ENCODE measurements at regions not wholly inside any gene's neighbourhood (a gene's known extent, or its start where the extent isn't known, plus 50 kb on each side); places are given as distances from the start of the nearest gene placed in this dataset.
"Not testable (repeated sequence)": the region's sequence is repeated elsewhere in the genome, so short reads cannot be mapped to it uniquely, and the experiment has no call there.

DNA sequence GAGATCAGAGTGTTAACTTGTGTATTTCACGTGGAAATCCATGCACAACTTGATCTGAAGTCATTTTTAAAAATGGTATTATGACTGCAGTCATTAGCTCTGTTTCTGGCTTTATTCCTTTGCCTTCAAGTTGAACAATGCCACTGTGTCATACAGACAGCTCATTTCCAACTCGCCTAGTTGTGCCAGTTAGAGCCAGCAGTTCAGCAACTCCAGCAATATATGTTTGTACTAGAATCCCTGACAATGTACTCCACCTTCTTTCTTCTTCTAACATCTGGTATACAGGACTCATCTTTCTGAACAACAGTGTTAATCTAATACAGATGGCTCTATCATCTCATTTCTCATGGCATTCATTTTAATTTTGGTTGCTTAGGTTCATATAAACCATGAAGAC is 418.3 kb upstream of the POU3F2 start:
- no peak overlapping the region for H3K4me3 Mint-ChIP-seq
- H3K36me3 Mint-ChIP-seq (ENCODE audit: low read depth), result no peaks in the 10 kb centered on the region
- no peaks in the 10 kb centered on the region for H3K27me3 Mint-ChIP-seq (ENCODE audit: low read depth)
- H3K4me1 Mint-ChIP-seq (ENCODE audit: low read depth), result no peaks in the 10 kb centered on the region
- no peak overlapping the region for H3K27ac Mint-ChIP-seq
- H3K9me3 Mint-ChIP-seq, result no peaks in the 10 kb centered on the region

DNA sequence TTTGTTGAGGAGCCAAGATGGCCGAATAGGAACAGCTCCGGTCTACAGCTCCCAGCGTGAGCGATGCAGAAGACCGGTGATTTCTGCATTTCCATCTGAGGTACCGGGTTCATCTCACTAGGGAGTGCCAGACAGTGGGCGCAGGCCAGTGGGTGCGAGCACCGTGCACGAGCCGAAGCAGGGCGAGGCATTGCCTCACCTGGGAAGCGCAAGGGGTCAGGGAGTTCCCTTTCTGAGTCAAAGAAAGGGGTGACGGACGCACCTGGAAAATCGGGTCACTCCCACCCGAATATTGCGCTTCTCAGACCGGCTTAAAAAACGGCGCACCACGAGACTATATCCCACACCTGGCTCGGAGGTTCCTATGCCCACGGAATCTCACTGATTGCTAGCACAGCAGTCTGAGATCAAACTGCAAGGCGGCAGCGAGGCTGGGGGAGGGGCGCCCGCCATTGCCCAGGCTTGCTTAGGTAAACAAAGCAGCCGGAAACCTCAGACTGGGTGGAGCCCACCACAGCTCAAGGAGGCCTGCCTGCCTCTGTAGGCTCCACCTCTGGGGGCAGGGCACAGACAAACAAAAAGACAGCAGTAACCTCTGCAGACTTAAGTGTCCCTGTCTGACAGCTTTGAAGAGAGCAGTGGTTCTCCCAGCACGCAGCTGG is 417.7 kb upstream of the POU3F2 start:
- not testable (repeated sequence) for H3K36me3 Mint-ChIP-seq (ENCODE audit: low read depth); H3K27me3 Mint-ChIP-seq (ENCODE audit: low read depth)

DNA sequence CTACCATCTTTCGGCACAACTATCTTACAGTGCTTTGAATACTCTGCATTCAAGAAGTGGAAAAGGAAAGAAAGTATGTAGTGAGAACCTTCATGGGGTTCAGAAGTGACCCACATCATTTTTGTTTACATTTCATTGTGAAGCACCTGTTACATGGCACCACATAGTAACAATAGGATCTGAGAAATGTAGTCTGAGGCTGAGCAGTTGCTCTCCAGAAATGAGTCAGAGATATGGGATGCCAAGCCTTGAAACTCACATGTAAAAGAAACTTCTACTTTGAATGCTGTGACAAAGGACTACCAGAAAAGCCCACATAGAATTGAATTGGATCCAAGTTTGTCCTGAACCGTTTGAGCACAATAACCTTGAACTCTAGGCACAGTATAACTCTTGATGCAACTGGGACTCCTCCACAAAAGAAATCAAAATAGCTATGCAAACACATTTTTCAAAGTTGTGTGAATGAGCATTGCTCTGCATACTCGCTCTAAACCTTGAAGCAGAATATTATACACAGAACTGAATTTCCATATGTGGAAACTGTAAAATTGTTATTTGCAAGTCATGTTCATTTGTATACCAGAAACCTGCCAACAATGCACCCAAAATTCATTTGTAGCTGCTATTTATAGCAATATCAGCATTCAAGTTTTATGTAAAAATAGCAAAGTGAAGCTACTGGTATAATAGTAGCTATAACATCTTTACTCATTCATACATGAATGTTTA is 400.9 kb upstream of the POU3F2 start:
- no peaks in the 10 kb centered on the region for H3K9me3 Mint-ChIP-seq
- H3K36me3 Mint-ChIP-seq (ENCODE audit: low read depth), result no peaks in the 10 kb centered on the region
- no peaks in the 10 kb centered on the region for H3K27me3 Mint-ChIP-seq (ENCODE audit: low read depth)
- H3K4me1 Mint-ChIP-seq (ENCODE audit: low read depth), result no peaks in the 10 kb centered on the region
- H3K4me3 Mint-ChIP-seq, result no peak overlapping the region
- H3K27ac Mint-ChIP-seq, result no peak overlapping the region

More for the DNA sequence above, 417.7 kb upstream of the POU3F2 start:
- H3K27ac Mint-ChIP-seq; H3K9me3 Mint-ChIP-seq; H3K4me1 Mint-ChIP-seq (ENCODE audit: low read depth); H3K4me3 Mint-ChIP-seq: not testable (repeated sequence)

DNA sequence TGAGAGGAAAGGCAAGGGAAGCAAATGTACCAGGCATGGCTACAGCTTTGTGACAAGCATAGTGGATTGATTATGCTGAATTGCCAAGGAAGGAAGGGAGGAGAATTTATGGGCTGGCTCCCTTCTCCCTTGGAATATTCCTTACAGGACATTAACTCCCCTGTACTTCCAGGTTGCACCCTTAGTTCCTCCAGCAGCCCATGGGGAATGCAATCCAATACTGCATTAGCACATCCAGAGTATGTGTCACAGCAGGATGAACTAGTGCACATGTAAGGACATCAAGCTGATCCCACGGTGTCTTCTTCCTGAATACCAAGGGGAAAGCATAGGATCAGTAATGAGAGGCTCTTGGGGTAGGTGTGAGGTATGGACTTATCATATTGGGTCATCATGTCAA is 390.7 kb upstream of the POU3F2 start:
- Mint-ChIP-seq H3K4me3 (no peak overlapping the region), H3K9me3 (peaks cover 3% of the 10 kb centered on the region), H3K27ac (no peak overlapping the region), H3K27me3 (ENCODE audit: low read depth) (no peaks in the 10 kb centered on the region), H3K36me3 (ENCODE audit: low read depth) (no peaks in the 10 kb centered on the region), H3K4me1 (ENCODE audit: low read depth) (no peaks in the 10 kb centered on the region)

DNA sequence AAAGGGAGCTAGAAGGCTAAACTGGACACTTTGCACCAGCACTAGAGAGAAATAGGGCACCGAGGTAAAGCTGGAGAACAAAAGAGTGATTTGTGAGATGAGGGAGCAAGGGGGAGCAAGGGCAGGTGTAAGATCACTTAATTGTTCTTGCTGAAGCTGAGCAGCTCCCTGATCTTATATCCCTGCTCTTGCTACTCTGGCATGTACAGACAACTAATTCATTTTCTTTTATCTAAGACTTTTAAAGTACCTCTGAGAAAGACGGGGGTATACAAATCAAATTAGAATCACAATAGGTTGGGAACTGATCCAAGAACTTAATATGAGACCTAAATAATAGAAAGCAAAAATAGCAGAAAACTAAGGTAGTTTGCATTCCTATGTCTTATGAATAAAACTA is 381.7 kb upstream of the POU3F2 start:
- Mint-ChIP-seq H3K9me3 (no peaks in the 10 kb centered on the region), H3K27ac (no peak overlapping the region), H3K4me1 (ENCODE audit: low read depth) (no peaks in the 10 kb centered on the region), H3K36me3 (ENCODE audit: low read depth) (no peaks in the 10 kb centered on the region), H3K4me3 (no peak overlapping the region), H3K27me3 (ENCODE audit: low read depth) (no peaks in the 10 kb centered on the region)

DNA sequence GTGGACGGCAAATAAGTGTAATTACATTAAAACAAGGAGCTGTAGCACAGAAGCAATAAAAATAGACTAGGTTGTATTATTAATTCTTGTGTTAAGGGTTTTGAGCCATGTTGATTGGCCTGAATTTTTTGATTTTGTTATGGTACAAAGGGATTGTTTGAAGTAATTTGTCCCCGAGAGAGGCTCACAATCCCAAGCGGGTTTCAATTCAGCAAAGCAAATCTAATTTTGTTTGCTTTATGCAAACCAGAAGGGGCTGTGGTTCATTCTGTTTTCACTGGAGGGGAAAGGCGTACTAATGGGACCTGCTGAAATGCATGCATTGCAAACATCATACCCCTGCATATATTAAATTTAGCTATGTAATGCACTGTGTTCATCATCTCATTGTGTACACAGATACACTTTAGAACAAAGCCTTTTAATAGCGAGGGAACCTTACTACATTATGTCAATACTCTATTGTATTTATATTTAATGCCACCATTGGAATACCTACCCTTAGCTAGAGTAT is 379.5 kb upstream of the POU3F2 start:
- no peak overlapping the region for H3K4me3 Mint-ChIP-seq
- no peaks in the 10 kb centered on the region for H3K4me1 Mint-ChIP-seq (ENCODE audit: low read depth)
- H3K36me3 Mint-ChIP-seq (ENCODE audit: low read depth), result no peaks in the 10 kb centered on the region
- no peak overlapping the region for H3K27ac Mint-ChIP-seq
- no peaks in the 10 kb centered on the region for H3K9me3 Mint-ChIP-seq
- H3K27me3 Mint-ChIP-seq (ENCODE audit: low read depth), result no peaks in the 10 kb centered on the region

DNA sequence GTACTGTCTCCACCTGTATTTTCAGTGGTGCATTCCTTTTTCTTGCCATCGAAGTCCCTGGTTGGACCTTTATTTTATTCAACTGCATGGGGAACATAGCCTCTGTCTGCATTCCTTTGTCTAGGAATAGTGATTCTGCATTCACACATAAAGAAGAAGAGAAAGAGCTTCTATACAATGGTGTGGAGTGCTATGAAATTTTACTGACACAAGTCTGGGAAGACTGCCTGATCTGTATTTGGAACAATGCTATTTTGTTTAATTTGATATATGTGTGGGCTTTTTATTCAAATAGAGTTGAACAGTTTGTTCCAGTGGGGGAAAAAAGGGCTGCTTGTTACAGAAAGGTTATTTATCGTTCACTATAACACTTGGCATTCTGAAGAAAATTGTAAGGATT is 375.7 kb upstream of the POU3F2 start:
- H3K27me3 Mint-ChIP-seq (ENCODE audit: low read depth), result no peaks in the 10 kb centered on the region
- no peaks in the 10 kb centered on the region for H3K36me3 Mint-ChIP-seq (ENCODE audit: low read depth)
- H3K27ac Mint-ChIP-seq, result no peak overlapping the region
- no peaks in the 10 kb centered on the region for H3K4me1 Mint-ChIP-seq (ENCODE audit: low read depth)
- H3K4me3 Mint-ChIP-seq, result no peak overlapping the region
- H3K9me3 Mint-ChIP-seq, result no peaks in the 10 kb centered on the region

DNA sequence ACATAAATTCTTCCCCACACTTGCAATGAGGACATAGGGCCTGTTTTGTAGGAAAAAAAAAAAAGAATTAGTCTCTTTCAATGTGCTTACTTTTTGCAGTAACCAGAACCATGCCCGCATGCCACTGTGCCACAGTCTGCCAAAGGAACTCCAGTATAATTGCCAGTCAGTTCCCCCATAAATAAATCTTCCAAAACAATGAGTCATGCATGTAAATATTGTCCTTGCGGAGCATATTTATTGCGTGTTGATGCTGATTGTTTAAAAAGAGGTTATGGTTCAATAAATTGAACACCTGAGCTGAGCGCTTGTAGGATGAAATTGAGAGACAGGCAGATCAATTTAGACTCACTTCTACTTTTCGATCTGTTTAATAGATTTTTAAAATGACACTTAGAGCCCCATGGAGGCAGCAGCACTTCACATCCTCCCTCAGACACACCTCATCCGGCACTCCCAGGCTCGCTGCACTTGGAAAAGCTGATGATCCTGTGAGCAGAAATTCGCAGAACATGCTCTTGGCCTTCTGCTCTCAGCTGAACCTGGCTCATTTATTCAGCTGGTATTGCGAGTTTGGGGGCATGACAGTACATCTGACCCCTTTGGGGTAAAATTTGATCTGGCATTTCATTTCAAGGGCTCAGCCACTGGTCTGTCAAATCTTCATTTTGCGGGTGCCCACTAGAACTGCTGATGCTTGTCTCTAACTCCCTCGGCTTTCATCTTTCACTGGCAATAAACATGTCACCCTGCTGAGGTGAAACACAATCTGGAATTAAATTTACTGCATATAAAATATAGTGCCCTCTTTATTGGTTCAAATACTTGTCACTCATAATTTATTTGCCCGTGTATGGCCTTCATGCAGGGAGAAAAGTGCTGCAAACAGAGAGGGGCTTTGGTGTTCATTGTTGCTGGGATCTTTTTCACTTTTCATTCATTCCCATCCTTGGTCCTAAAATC is 371.1 kb upstream of the POU3F2 start:
- no peaks in the 10 kb centered on the region for H3K9me3 Mint-ChIP-seq

GRCh38 chr6:98467091-98467490 is 367.3 kb upstream of the POU3F2 start:
- Mint-ChIP-seq H3K9me3 (no peaks in the 10 kb centered on the region), H3K36me3 (ENCODE audit: low read depth) (no peaks in the 10 kb centered on the region), H3K4me1 (ENCODE audit: low read depth) (no peaks in the 10 kb centered on the region), H3K27ac (no peak overlapping the region), H3K27me3 (ENCODE audit: low read depth) (no peaks in the 10 kb centered on the region), H3K4me3 (no peak overlapping the region)

More for the DNA sequence above, 371.1 kb upstream of the POU3F2 start:
- Mint-ChIP-seq H3K36me3 (ENCODE audit: low read depth) (no peaks in the 10 kb centered on the region), H3K27ac (no peak overlapping the region), H3K4me3 (no peak overlapping the region), H3K4me1 (ENCODE audit: low read depth) (no peaks in the 10 kb centered on the region), H3K27me3 (ENCODE audit: low read depth) (no peaks in the 10 kb centered on the region)

GRCh38 chr6:98467902-98468301 is 366.5 kb upstream of the POU3F2 start:
- no peaks in the 10 kb centered on the region for H3K27me3 Mint-ChIP-seq (ENCODE audit: low read depth)
- no peaks in the 10 kb centered on the region for H3K9me3 Mint-ChIP-seq
- H3K4me1 Mint-ChIP-seq (ENCODE audit: low read depth), result no peaks in the 10 kb centered on the region
- no peak overlapping the region for H3K27ac Mint-ChIP-seq
- no peaks in the 10 kb centered on the region for H3K36me3 Mint-ChIP-seq (ENCODE audit: low read depth)
- H3K4me3 Mint-ChIP-seq, result no peak overlapping the region

- H3K27me3 Mint-ChIP-seq (ENCODE audit: low read depth), result no peaks in the 10 kb centered on the region
- no peaks in the 10 kb centered on the region for H3K9me3 Mint-ChIP-seq
- no peaks in the 10 kb centered on the region for H3K36me3 Mint-ChIP-seq (ENCODE audit: low read depth)
- no peak overlapping the region for H3K4me3 Mint-ChIP-seq
- no peaks in the 10 kb centered on the region for H3K4me1 Mint-ChIP-seq (ENCODE audit: low read depth)
- H3K27ac Mint-ChIP-seq, result no peak overlapping the region
Observed at GRCh38 chr6:98469141-98469540, 365.2 kb upstream of the POU3F2 start.

- Mint-ChIP-seq H3K36me3 (ENCODE audit: low read depth) (no peaks in the 10 kb centered on the region), H3K27ac (no peak overlapping the region), H3K27me3 (ENCODE audit: low read depth) (no peaks in the 10 kb centered on the region), H3K4me1 (ENCODE audit: low read depth) (no peaks in the 10 kb centered on the region), H3K4me3 (no peak overlapping the region), H3K9me3 (no peaks in the 10 kb centered on the region)
Observed at GRCh38 chr6:98470821-98471220, 363.6 kb upstream of the POU3F2 start.

GRCh38 chr6:98471444-98471843 is 362.9 kb upstream of the POU3F2 start:
- no peaks in the 10 kb centered on the region for H3K9me3 Mint-ChIP-seq
- H3K4me1 Mint-ChIP-seq (ENCODE audit: low read depth), result no peaks in the 10 kb centered on the region
- no peak overlapping the region for H3K4me3 Mint-ChIP-seq
- H3K36me3 Mint-ChIP-seq (ENCODE audit: low read depth), result no peaks in the 10 kb centered on the region
- H3K27ac Mint-ChIP-seq, result no peak overlapping the region
- no peaks in the 10 kb centered on the region for H3K27me3 Mint-ChIP-seq (ENCODE audit: low read depth)

DNA sequence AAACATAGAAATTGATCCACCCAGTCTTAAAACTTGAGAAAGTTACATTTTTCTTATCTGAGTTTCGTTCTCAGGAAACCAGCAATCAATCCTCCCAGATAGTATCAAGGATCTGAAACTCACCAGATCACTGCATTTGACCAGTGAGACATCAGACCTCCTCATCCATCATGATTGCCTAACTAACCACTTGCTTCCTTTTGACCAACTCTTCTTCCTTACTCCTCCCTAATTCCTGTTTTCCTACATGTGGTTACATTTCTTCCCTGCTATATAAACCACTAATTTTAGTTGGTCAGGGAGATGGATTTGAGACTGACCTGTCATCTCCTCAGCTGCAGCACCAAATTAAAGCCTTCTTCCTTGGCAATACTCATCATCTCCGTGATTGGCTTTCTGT is 357.1 kb upstream of the POU3F2 start:
- no peak overlapping the region for H3K27ac Mint-ChIP-seq
- no peaks in the 10 kb centered on the region for H3K4me1 Mint-ChIP-seq (ENCODE audit: low read depth)
- H3K9me3 Mint-ChIP-seq, result no peaks in the 10 kb centered on the region
- H3K36me3 Mint-ChIP-seq (ENCODE audit: low read depth), result no peaks in the 10 kb centered on the region
- no peak overlapping the region for H3K4me3 Mint-ChIP-seq
- no peaks in the 10 kb centered on the region for H3K27me3 Mint-ChIP-seq (ENCODE audit: low read depth)

Measured in T-helper 1 cell treated with Interleukin-12 subunit alpha and Interleukin-12 subunit beta and Interleukin-4 antibody, amounts not matched to agents 30 μg/mL and 1 μg/mL, for 36 hours (primary cell).